T-helper 1 cell treated with Interleukin-12 subunit alpha and Interleukin-12 subunit beta and Interleukin-4 antibody, amounts not matched to agents 30 ng/mL and 1 ng/mL, for 36 hours (primary cell): ENCODE measurements at regions not wholly inside any gene's neighbourhood (a gene's known extent, or its start where the extent isn't known, plus 50 kb on each side); places are given as distances from the start of the nearest gene placed in this dataset.

Experiments used
- intact Hi-C: fragments of 100-400 bp; cut with micrococcal nuclease; formaldehyde crosslinking; loops from one replicate; pipeline ENCODE4 v1.15.1; 2024

DNA sequence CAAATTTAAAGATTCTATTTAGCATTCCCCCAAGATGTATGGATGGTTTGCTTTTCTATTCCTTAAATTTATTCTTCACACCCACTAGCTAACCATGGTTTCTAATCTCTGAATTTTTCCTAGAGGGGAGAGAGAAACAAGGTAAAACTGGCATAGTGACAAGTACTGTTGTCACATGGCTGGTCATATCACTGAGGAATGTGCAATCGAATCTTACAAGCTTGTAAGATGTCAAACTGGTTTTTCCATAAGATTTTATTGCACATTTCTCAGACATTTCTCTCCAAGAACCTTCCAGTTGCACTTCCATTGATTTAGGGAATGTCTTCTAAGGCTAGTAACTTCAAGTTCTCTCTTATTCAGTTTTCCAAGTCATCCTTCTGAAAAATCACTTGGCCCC, 89.8 kb downstream of the MBL2 start:
- intact Hi-C loops = no loop called here

GRCh38 chr10:52683776-52684175, 88.8 kb downstream of the MBL2 start:
- intact Hi-C loops = no loop called here

DNA sequence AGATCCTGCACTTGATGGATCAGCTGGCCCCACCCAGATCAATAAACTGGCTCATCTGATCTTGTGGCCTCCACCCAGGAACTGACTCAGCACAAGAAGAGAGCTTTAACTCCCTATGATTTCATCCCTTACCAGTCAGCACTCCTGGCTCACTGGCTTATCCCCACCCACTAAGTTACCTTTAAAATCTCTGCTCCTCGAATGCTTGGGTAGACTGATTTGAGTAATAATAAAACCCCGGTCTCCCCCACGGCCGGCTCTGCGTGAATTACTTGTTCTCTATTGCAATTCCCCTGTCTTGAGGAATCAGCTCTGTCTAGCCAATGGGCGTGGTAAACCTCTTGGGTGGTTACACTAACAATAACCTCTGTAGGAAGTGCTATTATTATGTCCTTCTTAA, 83.7 kb downstream of the MBL2 start:
- intact Hi-C loops = no loop called here

GRCh38 chr10:52696232-52696631, 76.4 kb downstream of the MBL2 start:
- intact Hi-C loops = no loop called here

GRCh38 chr10:52701647-52702046, 70.9 kb downstream of the MBL2 start:
- intact Hi-C loops = no loop called here

GRCh38 chr10:52703451-52703850, 69.1 kb downstream of the MBL2 start:
- intact Hi-C loops = no loop called here

GRCh38 chr10:52703898-52704297, 68.7 kb downstream of the MBL2 start:
- intact Hi-C loops = no loop called here

- intact Hi-C loops = no loop called here
Observed at GRCh38 chr10:52706332-52707070, 66.1 kb downstream of the MBL2 start.
